Activated naive CD4-positive, alpha-beta T cell treated with Interleukin-2 at 50 U/mL for 16 hours (primary cell): ENCODE measurements at regions not wholly inside any gene's neighbourhood (a gene's known extent, or its start where the extent isn't known, plus 50 kb on each side); places are given as distances from the start of the nearest gene placed in this dataset.

Source experiments
- DNase-seq: peaks from one replicate; pipeline ENCODE4 v3.0.0-alpha.2; 2020

GRCh38 chr6:33967966-33968724 is 164.3 kb upstream of the MLN start:
- DNase-seq: no peak

- DNase-seq: no peak
Observed at GRCh38 chr6:33967265-33967767, 163.5 kb upstream of the MLN start.

GRCh38 chr6:33966536-33966935 is 162.7 kb upstream of the MLN start:
- no peak for DNase-seq

- DNase-seq: no peak
Observed at GRCh38 chr6:33965766-33966165, 162.0 kb upstream of the MLN start.

- DNase-seq: no peak
Observed at GRCh38 chr6:33964387-33964786, 160.6 kb upstream of the MLN start.

GRCh38 chr6:33963136-33963750 is 159.4 kb upstream of the MLN start:
- no peak for DNase-seq

GRCh38 chr6:33962246-33963027 is 158.6 kb upstream of the MLN start:
- DNase-seq: no peak

- no peak for DNase-seq
Observed at GRCh38 chr6:33961691-33962090, 157.9 kb upstream of the MLN start.

- DNase-seq: no peak
Observed at GRCh38 chr6:33960345-33961313, 156.8 kb upstream of the MLN start.

- DNase-seq: no peak
Observed at GRCh38 chr6:33959661-33960344, 156.0 kb upstream of the MLN start.

- DNase-seq: no peak
Observed at GRCh38 chr6:33959329-33959651, 155.5 kb upstream of the MLN start.

- no peak for DNase-seq
Observed at GRCh38 chr6:33958526-33959328, 154.9 kb upstream of the MLN start.

GRCh38 chr6:33957892-33958525 is 154.2 kb upstream of the MLN start:
- DNase-seq: no peak

- DNase-seq: no peak
Observed at GRCh38 chr6:33957131-33957891, 153.5 kb upstream of the MLN start.

- DNase-seq: no peak
Observed at GRCh38 chr6:33956206-33956605, 152.4 kb upstream of the MLN start.

- DNase-seq: no peak
Observed at GRCh38 chr6:33955566-33955965, 151.8 kb upstream of the MLN start.

GRCh38 chr6:33954453-33954852 is 150.7 kb upstream of the MLN start:
- DNase-seq: no peak

- DNase-seq: no peak
Observed at GRCh38 chr6:33953171-33953570, 149.4 kb upstream of the MLN start.

- no peak for DNase-seq
Observed at GRCh38 chr6:33952016-33952415, 148.2 kb upstream of the MLN start.
